Transverse colon (tissue), 4 donors: ENCODE measurements at regions not wholly inside any gene's neighbourhood (a gene's known extent, or its start where the extent isn't known, plus 50 kb on each side); places are given as distances from the start of the nearest gene placed in this dataset.

Experiments used
- CTCF ChIP-seq, 5 experiments: fragments of 200-600 bp in 3 of 5; fragments of 450-650 bp in 2 of 5; sonication (generic) in 3 of 5; IDR thresholded peaks; 1 replicate in 2 of 5; 2 replicates in 3 of 5; pipeline ENCODE4 v1.5.1; 2016 to 2017; ENCODE audit warnings: antibody characterized with exemption in 5 of 5, inconsistent platforms in 3 of 5, mild to moderate bottlenecking in 2 of 5, moderate library complexity in 1 of 5
- EP300 ChIP-seq: sonication (generic); formaldehyde crosslinking; IDR thresholded peaks from one replicate; pipeline ENCODE4 v1.6.1; 2017; ENCODE audit warnings: antibody characterized with exemption, low read depth
- POLR2A ChIP-seq: fragments of 450-650 bp; IDR thresholded peaks from one replicate; pipeline ENCODE4 v1.6.1; 2016; ENCODE audit warnings: antibody characterized with exemption, mild to moderate bottlenecking, moderate library complexity
- POLR2AphosphoS5 ChIP-seq, 3 donors: sonication (generic); formaldehyde crosslinking; IDR thresholded peaks; one replicate each; pipeline ENCODE4 v1.6.1; 2016; ENCODE audit warnings: antibody characterized with exemption in 3 of 3

GRCh38 chr13:105692769-105693168 lies 842.7 kb downstream of the EFNB2 start:
- TF ChIP-seq POLR2A (no peak), CTCF (IDR thresholded peaks at IDR 0.05) (no peak), EP300 (no peak), POLR2AphosphoS5 (IDR thresholded peaks at IDR 0.05) (no peak)
